ENCODE measurements at regions not wholly inside any gene's neighbourhood (a gene's known extent, or its start where the extent isn't known, plus 50 kb on each side); places are given as distances from the start of the nearest gene placed in this dataset.

GRCh38 chr11:134861490-134862104 is 449.6 kb upstream of the B3GAT1 start:
- TF ChIP-seq, protein P1, sequence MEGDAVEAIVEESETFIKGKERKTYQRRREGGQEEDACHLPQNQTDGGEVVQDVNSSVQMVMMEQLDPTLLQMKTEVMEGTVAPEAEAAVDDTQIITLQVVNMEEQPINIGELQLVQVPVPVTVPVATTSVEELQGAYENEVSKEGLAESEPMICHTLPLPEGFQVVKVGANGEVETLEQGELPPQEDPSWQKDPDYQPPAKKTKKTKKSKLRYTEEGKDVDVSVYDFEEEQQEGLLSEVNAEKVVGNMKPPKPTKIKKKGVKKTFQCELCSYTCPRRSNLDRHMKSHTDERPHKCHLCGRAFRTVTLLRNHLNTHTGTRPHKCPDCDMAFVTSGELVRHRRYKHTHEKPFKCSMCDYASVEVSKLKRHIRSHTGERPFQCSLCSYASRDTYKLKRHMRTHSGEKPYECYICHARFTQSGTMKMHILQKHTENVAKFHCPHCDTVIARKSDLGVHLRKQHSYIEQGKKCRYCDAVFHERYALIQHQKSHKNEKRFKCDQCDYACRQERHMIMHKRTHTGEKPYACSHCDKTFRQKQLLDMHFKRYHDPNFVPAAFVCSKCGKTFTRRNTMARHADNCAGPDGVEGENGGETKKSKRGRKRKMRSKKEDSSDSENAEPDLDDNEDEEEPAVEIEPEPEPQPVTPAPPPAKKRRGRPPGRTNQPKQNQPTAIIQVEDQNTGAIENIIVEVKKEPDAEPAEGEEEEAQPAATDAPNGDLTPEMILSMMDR (IDR thresholded peaks at IDR 0.05): no peak
- no peak for TF ChIP-seq POLR2A (IDR thresholded peaks at IDR 0.05)
